Suprapubic skin (tissue), 4 donors: ENCODE measurements at regions not wholly inside any gene's neighbourhood (a gene's known extent, or its start where the extent isn't known, plus 50 kb on each side); places are given as distances from the start of the nearest gene placed in this dataset.

Experiments
- DNase-seq, 2 donors: peaks; one replicate each; pipeline ENCODE4 v3.0.0-alpha.2; 2019; ENCODE audit warnings: low spot score in 2 of 2
- H3K27ac ChIP-seq: fragments of 200-600 bp; sonication (generic); one replicate; pipeline ENCODE4 v1.5.1; 2019
- H3K27me3 ChIP-seq: fragments of 200-600 bp; sonication (generic); one replicate; pipeline ENCODE4 v1.5.1; 2019
- H3K36me3 ChIP-seq: fragments of 200-600 bp; sonication (generic); one replicate; pipeline ENCODE4 v1.5.1; 2019
- H3K4me1 ChIP-seq: fragments of 200-600 bp; sonication (generic); one replicate; pipeline ENCODE4 v1.5.1; 2019
- H3K4me3 ChIP-seq: fragments of 200-600 bp; sonication (generic); one replicate; pipeline ENCODE4 v1.5.1; 2019; ENCODE audit warnings: mild to moderate bottlenecking
- H3K9me3 ChIP-seq: fragments of 200-600 bp; sonication (generic); one replicate; pipeline ENCODE4 v1.5.1; 2019
- CTCF ChIP-seq, 2 donors: fragments of 200-600 bp in 1 of 2; fragments of 450-650 bp in 1 of 2; sonication (generic) in 1 of 2; IDR thresholded peaks; one replicate each; pipeline ENCODE4 v1.5.1; 2016 to 2019; ENCODE audit warnings: antibody characterized with exemption in 2 of 2, mild to moderate bottlenecking in 1 of 2, moderate library complexity in 1 of 2
- EP300 ChIP-seq: sonication (generic); formaldehyde crosslinking; IDR thresholded peaks from one replicate; pipeline ENCODE4 v1.6.1; 2017; ENCODE audit warnings: antibody characterized with exemption
- POLR2A ChIP-seq, 2 donors: fragments of 450-650 bp; IDR thresholded peaks; one replicate each; pipeline ENCODE4 v1.6.1; 2017; ENCODE audit warnings: antibody characterized with exemption in 2 of 2, mild to moderate bottlenecking in 2 of 2, moderate library complexity in 2 of 2
- POLR2AphosphoS5 ChIP-seq, 3 donors: sonication (generic); formaldehyde crosslinking; IDR thresholded peaks; one replicate each; pipeline ENCODE4 v1.6.1; 2017; ENCODE audit warnings: antibody characterized with exemption in 3 of 3
- WGBS: methylation state at CpG from one replicate; pipeline ENCODE4 v1.1.5; 2018; 5-methylcytosine and 5-hydroxymethylcytosine counted together

- Histone ChIP-seq H3K27ac (no peak overlapping the region), H3K4me3 (no peak overlapping the region), H3K9me3 (no peaks in the 10 kb centered on the region), H3K4me1 (peaks cover 4% of the 10 kb centered on the region), H3K36me3 (no peaks in the 10 kb centered on the region), H3K27me3 (no peaks in the 10 kb centered on the region)
- DNase-seq: no peak
- WGBS: 84% methylated on average over 1 of the region's 1 CpG
- TF ChIP-seq POLR2A (IDR thresholded peaks at IDR 0.05) (no peak), CTCF (IDR thresholded peaks at IDR 0.05) (no peak), EP300 (no peak), POLR2AphosphoS5 (IDR thresholded peaks at IDR 0.05) (no peak)
These were observed 61.6 kb downstream of the DIPK2A start for GRCh38 chr3:144033240-144033589.

GRCh38 chr3:144033863-144034262 is 62.2 kb downstream of the DIPK2A start:
- TF ChIP-seq POLR2AphosphoS5 (IDR thresholded peaks at IDR 0.05) (no peak), EP300 (no peak), CTCF (IDR thresholded peaks at IDR 0.05) (no peak), POLR2A (IDR thresholded peaks at IDR 0.05) (no peak)
- no peaks in the 10 kb centered on the region for H3K27me3 ChIP-seq
- DNase-seq: no peak
- H3K4me1 ChIP-seq: peaks cover 4% of the 10 kb centered on the region
- H3K27ac ChIP-seq: no peak overlapping the region
- 70% methylated on average over 1 of the region's 1 CpG for WGBS
- no peaks in the 10 kb centered on the region for H3K36me3 ChIP-seq
- H3K9me3 ChIP-seq: no peaks in the 10 kb centered on the region
- no peak overlapping the region for H3K4me3 ChIP-seq

- no peak for DNase-seq
- no peak for TF ChIP-seq CTCF (IDR thresholded peaks at IDR 0.05)
- no peak for TF ChIP-seq POLR2AphosphoS5 (IDR thresholded peaks at IDR 0.05)
- TF ChIP-seq EP300: no peak
- no peak for TF ChIP-seq POLR2A (IDR thresholded peaks at IDR 0.05)
These were observed 63.2 kb downstream of the DIPK2A start for GRCh38 chr3:144034715-144035290.

GRCh38 chr3:144036498-144036897 is 64.9 kb downstream of the DIPK2A start:
- H3K4me3 ChIP-seq: no peak overlapping the region
- WGBS: 92% methylated on average over 1 of the region's 1 CpG
- peaks cover 4% of the 10 kb centered on the region for H3K4me1 ChIP-seq
- no peaks in the 10 kb centered on the region for H3K36me3 ChIP-seq
- H3K27ac ChIP-seq: no peak overlapping the region
- H3K27me3 ChIP-seq: no peaks in the 10 kb centered on the region
- DNase-seq: no peak
- TF ChIP-seq POLR2A (IDR thresholded peaks at IDR 0.05) (no peak), EP300 (no peak), CTCF (IDR thresholded peaks at IDR 0.05) (no peak), POLR2AphosphoS5 (IDR thresholded peaks at IDR 0.05) (no peak)
- H3K9me3 ChIP-seq: no peaks in the 10 kb centered on the region

More at GRCh38 chr3:144034715-144035290, 63.2 kb downstream of the DIPK2A start:
- no peak overlapping the region for H3K27ac ChIP-seq
- 94% methylated on average over 2 of the region's 2 CpGs for WGBS
- no peaks in the 10 kb centered on the region for H3K36me3 ChIP-seq
- no peaks in the 10 kb centered on the region for H3K27me3 ChIP-seq
- H3K4me3 ChIP-seq: no peak overlapping the region
- no peaks in the 10 kb centered on the region for H3K9me3 ChIP-seq
- peaks cover 4% of the 10 kb centered on the region for H3K4me1 ChIP-seq

- H3K4me3 ChIP-seq: no peak overlapping the region
- TF ChIP-seq POLR2AphosphoS5 (IDR thresholded peaks at IDR 0.05) (no peak), CTCF (IDR thresholded peaks at IDR 0.05) (no peak), EP300 (no peak), POLR2A (IDR thresholded peaks at IDR 0.05) (no peak)
- no peak for DNase-seq
- H3K27me3 ChIP-seq: no peaks in the 10 kb centered on the region
- no peaks in the 10 kb centered on the region for H3K36me3 ChIP-seq
- H3K27ac ChIP-seq: no peak overlapping the region
- H3K4me1 ChIP-seq: no peaks in the 10 kb centered on the region
- H3K9me3 ChIP-seq: no peaks in the 10 kb centered on the region
These were observed 68.0 kb downstream of the DIPK2A start for GRCh38 chr3:144039661-144040060.
